Small intestine (tissue), 7 donors: ENCODE measurements at regions not wholly inside any gene's neighbourhood (a gene's known extent, or its start where the extent isn't known, plus 50 kb on each side); places are given as distances from the start of the nearest gene placed in this dataset.

ENCODE experiments used
- DNase-seq, 2 donors: peaks; one replicate each; pipeline versions ENCODE4 v3.0.0 to v3.0.0-alpha.2; 2013
- FAIRE-seq: peaks from 2 replicates; lab custom pipeline; 2012; peaks lifted over from hg19 to GRCh38; lab: Jason Lieb, UNC
- H3K27ac ChIP-seq, 3 donors: one replicate each; pipeline ENCODE4 v1.5.1; 2013; ENCODE audit warnings: low read length in 2 of 3, mild to moderate bottlenecking in 2 of 3, control low read depth in 1 of 3, inconsistent platforms in 1 of 3, low read depth in 1 of 3, moderate library complexity in 1 of 3
- H3K27me3 ChIP-seq, 3 donors: one replicate each; pipeline ENCODE4 v1.6.1; 2013; ENCODE audit warnings: low read length in 3 of 3, inconsistent platforms in 1 of 3; ENCODE audit not compliant: control insufficient read depth in 3 of 3, insufficient read depth in 3 of 3
- H3K36me3 ChIP-seq, 3 donors: one replicate each; pipeline ENCODE4 v1.6.1; 2013; ENCODE audit warnings: low read length in 3 of 3, inconsistent platforms in 1 of 3, low read depth in 1 of 3, mild to moderate bottlenecking in 1 of 3, moderate library complexity in 1 of 3; ENCODE audit not compliant: control insufficient read depth in 3 of 3, insufficient read depth in 2 of 3
- H3K4me1 ChIP-seq, 3 donors: one replicate each; pipeline ENCODE4 v1.6.1; 2013; ENCODE audit warnings: low read length in 2 of 3, inconsistent platforms in 1 of 3, low read depth in 1 of 3, mild to moderate bottlenecking in 1 of 3, moderate library complexity in 1 of 3; ENCODE audit not compliant: control insufficient read depth in 3 of 3, insufficient read depth in 2 of 3
- H3K4me3 ChIP-seq, 3 donors: one replicate each; pipeline ENCODE4 v1.5.1; 2013; ENCODE audit warnings: low read length in 3 of 3, control low read depth in 1 of 3, inconsistent platforms in 1 of 3, low read depth in 1 of 3, mild to moderate bottlenecking in 1 of 3, moderate library complexity in 1 of 3
- H3K9me3 ChIP-seq, 2 donors: one replicate each; pipeline ENCODE4 v1.6.1; 2013; ENCODE audit warnings: low read depth in 1 of 2, low read length in 1 of 2; ENCODE audit not compliant: control insufficient read depth in 2 of 2, insufficient read depth in 1 of 2
- WGBS, 3 donors: extraction: QIAGEN DNeasy Blood & Tissue Kit; methylation state at CpG; one replicate each; pipeline ENCODE4 v1.1.7; 2013; 5-methylcytosine and 5-hydroxymethylcytosine counted together
- donor health status: healthy with polysubstance abuse.
- donor health status: control.
- donor health status: control.
- donor health status: Bipolar disorder and iron deficiency.
- donor health status: healthy.

GRCh38 chr4:174084542-174084941 lies 198.9 kb downstream of the FBXO8 start:
- no peaks in the 10 kb centered on the region for H3K36me3 ChIP-seq
- 0 to 50% (median 24%) methylated on average over 1 of the region's 1 CpG for WGBS, 3 donors
- FAIRE-seq: no peak

GRCh38 chr4:174080361-174080760 lies 203.1 kb downstream of the FBXO8 start:
- Histone ChIP-seq H3K4me3 (no peak overlapping the region), H3K27me3 (no peaks in the 10 kb centered on the region), H3K36me3 (no peaks in the 10 kb centered on the region), H3K9me3 (no peaks in the 10 kb centered on the region), H3K4me1 (no peaks in the 10 kb centered on the region), H3K27ac (no peak overlapping the region)
- DNase-seq (no peak), FAIRE-seq (no peak)

More at GRCh38 chr4:174084542-174084941, 198.9 kb downstream of the FBXO8 start:
- H3K9me3 ChIP-seq: no peaks in the 10 kb centered on the region
- H3K27me3 ChIP-seq: no peaks in the 10 kb centered on the region
- no peak overlapping the region for H3K4me3 ChIP-seq
- H3K4me1 ChIP-seq: no peaks in the 10 kb centered on the region
- DNase-seq: no peak
- no peak overlapping the region for H3K27ac ChIP-seq

GRCh38 chr4:174071595-174071994 lies 211.9 kb downstream of the FBXO8 start:
- FAIRE-seq (no peak), DNase-seq (no peak)
- Histone ChIP-seq H3K4me1 (no peaks in the 10 kb centered on the region), H3K4me3 (no peak overlapping the region), H3K36me3 (no peaks in the 10 kb centered on the region), H3K9me3 (peaks cover 0 to 4% of the 10 kb centered on the region in 2 donors), H3K27me3 (no peaks in the 10 kb centered on the region), H3K27ac (no peak overlapping the region)

- Histone ChIP-seq H3K9me3 (peaks cover 0 to 4% of the 10 kb centered on the region in 2 donors), H3K4me1 (no peaks in the 10 kb centered on the region), H3K4me3 (no peak overlapping the region), H3K36me3 (no peaks in the 10 kb centered on the region), H3K27me3 (no peaks in the 10 kb centered on the region), H3K27ac (no peak overlapping the region)
- peak in 1 of 2 donors; percentile 2 for DNase-seq
- WGBS, 3 donors: 13 to 29% (median 21%) methylated on average over 2 of the region's 2 CpGs
- no peak for FAIRE-seq
These were observed 213.6 kb downstream of the FBXO8 start for GRCh38 chr4:174069848-174070330.

DNA sequence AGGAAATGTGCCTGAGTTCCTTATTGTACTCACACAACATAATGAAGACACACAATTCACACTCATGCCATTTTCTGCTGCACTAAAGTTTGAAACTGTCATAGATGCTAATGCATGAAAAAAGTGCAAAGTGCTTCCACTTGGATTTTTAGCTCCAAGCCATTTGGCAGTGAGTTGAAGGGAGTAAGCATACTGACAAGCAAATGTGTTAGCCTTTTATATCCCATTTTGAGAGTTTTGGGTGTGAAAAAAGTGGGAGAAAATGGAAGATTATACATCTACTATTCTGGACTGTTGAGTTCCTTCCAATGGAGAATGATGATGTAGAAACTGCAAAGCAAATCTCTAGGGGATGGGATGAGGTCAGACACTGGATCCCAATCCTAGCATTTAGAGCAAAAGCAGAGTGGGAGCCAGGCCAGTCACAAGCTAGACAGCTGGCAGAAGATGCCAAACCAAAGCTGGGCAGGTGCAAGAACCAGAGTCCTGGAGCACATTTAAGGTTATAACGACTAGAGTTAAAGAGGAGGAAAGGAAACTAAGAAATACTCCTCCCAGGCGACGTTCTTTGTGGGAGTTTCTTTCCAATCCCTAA lies 216.8 kb downstream of the FBXO8 start:
- no peaks in the 10 kb centered on the region for H3K27me3 ChIP-seq
- H3K4me1 ChIP-seq: no peaks in the 10 kb centered on the region
- no peak for DNase-seq
- H3K36me3 ChIP-seq: no peaks in the 10 kb centered on the region
- H3K4me3 ChIP-seq: no peak overlapping the region
- H3K9me3 ChIP-seq: no peaks in the 10 kb centered on the region
- FAIRE-seq: no peak
- 68 to 72% (median 69%) methylated on average over 3 of the region's 3 CpGs for WGBS, 3 donors
- H3K27ac ChIP-seq: no peak overlapping the region

DNA sequence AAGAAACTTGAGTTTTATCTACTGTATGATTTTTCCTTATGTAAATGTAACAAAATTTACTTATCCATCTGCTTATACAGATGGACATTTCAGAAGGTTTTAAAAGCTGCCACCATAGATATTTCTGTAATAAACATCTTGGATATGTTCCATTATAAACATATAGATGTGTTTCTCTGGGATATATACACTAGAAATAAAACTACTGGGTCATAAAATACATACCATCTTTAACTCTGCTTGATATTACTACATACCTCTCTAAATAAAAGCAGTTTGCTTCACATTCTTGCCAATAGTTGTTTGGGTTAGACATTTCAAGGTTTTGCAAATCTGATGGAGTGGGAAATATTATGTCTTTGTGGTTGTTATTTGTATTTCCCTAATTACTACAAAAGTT lies 220.6 kb downstream of the FBXO8 start:
- H3K9me3 ChIP-seq: peaks cover 0 to 7% of the 10 kb centered on the region in 2 donors
- no peaks in the 10 kb centered on the region for H3K4me1 ChIP-seq
- H3K27me3 ChIP-seq: no peaks in the 10 kb centered on the region
- H3K4me3 ChIP-seq: no peak overlapping the region
- H3K27ac ChIP-seq: no peak overlapping the region
- no peaks in the 10 kb centered on the region for H3K36me3 ChIP-seq
- no peak for DNase-seq
- no peak for FAIRE-seq

- Histone ChIP-seq H3K4me1 (no peaks in the 10 kb centered on the region), H3K9me3 (peaks cover 0 to 7% of the 10 kb centered on the region in 2 donors), H3K36me3 (no peaks in the 10 kb centered on the region), H3K27me3 (no peaks in the 10 kb centered on the region), H3K4me3 (no peak overlapping the region), H3K27ac (no peak overlapping the region)
- FAIRE-seq (no peak), DNase-seq (no peak)
- 51 to 64% (median 59%) methylated on average over 2 of the region's 2 CpGs for WGBS, 3 donors
These were observed 222.4 kb downstream of the FBXO8 start for GRCh38 chr4:174061026-174061425.

DNA sequence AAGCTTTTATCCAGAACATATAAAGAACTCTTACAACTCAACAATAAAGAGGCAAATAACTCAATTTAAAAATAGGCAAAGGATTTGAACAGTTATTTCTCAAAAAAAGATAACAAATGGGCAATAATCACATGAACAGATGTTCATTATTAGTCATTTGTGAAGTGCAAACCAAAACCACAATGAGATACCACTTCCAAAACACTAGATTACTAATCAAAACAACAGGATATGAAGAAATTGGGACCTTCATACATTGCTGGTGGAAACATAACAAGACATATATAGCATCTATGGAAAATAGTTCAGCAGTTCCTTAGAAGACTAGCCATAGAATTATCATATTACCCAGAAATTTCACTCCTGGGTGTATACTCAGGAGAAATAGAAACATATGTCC lies 224.6 kb downstream of the FBXO8 start:
- H3K9me3 ChIP-seq: peaks cover 0 to 7% of the 10 kb centered on the region in 2 donors

GRCh38 chr4:174056959-174057358 lies 226.5 kb downstream of the FBXO8 start:
- FAIRE-seq: no peak
- H3K4me1 ChIP-seq: no peaks in the 10 kb centered on the region
- 49 to 71% (median 56%) methylated on average over 3 of the region's 3 CpGs for WGBS, 3 donors
- H3K36me3 ChIP-seq: no peaks in the 10 kb centered on the region
- no peaks in the 10 kb centered on the region for H3K27me3 ChIP-seq
- no peak for DNase-seq
- H3K4me3 ChIP-seq: no peak overlapping the region
- peaks cover 0 to 7% of the 10 kb centered on the region in 2 donors for H3K9me3 ChIP-seq
- no peak overlapping the region for H3K27ac ChIP-seq

More for the DNA sequence above, 224.6 kb downstream of the FBXO8 start:
- Histone ChIP-seq H3K4me3 (no peak overlapping the region), H3K36me3 (no peaks in the 10 kb centered on the region), H3K27me3 (no peaks in the 10 kb centered on the region), H3K27ac (no peak overlapping the region), H3K4me1 (no peaks in the 10 kb centered on the region)
- DNase-seq (no peak), FAIRE-seq (no peak)
